ENCODE measurements at regions not wholly inside any gene's neighbourhood (a gene's known extent, or its start where the extent isn't known, plus 50 kb on each side); places are given as distances from the start of the nearest gene placed in this dataset.

DNA sequence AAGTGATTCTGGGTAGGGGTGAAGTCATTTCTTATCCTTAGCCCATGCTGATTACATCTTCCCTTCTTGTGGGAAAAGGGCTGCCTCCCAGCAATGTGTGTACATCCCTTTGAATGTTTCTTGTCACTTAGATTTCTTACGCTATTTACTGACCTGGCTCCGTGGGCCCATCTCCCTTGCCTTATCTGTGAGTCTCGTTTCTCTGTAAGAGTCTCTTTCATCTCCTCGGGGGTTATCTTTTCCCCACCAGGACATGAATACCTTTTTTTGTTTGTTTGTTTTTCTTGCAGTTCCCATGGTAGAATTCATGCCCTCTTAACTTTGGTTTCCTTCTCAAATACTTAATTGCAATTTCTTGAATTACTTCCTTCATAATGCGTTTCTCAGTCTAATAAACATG, 107.7 kb downstream of the BAMBI start:
- no peak for DNase-seq

DNA sequence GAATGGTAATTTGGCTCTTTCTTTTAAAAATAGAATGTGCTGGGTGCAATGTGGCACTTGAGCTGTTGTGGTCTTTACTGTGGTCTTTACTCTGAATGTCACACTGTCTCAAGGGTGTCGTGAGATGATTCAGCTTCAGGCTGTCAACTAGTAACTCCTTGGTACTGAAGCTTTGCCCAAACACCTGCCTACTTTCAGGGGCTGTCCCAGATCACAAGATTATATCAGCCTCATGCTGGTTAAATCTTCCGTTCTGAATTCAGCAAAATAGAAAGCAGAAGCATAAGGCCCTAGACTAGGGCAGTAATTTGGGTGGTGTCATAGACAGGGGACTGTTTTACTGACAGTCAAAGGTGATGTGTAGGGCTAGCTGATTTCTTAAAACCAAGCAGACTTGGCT, 110.9 kb downstream of the BAMBI start:
- DNase-seq = no peak

DNA sequence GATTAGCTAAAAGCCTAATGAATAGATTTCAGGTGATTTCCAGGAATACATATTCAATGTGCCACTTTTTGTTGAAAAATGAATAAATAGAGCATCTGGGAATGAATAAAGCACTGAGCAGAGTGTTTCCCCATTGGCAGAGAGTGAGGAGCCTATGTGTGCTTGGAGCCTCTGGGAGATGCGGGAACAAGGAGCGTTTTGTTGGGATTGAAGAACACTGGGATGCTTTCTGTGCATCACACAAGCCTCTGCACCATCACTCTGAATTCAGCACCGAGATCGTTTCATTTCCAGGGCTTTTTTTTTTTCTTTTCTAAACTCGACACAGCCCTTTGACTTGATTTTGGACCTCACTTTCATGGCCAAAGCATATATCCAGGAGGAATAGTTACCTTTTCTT, 111.4 kb downstream of the BAMBI start:
- no peak for DNase-seq

DNA sequence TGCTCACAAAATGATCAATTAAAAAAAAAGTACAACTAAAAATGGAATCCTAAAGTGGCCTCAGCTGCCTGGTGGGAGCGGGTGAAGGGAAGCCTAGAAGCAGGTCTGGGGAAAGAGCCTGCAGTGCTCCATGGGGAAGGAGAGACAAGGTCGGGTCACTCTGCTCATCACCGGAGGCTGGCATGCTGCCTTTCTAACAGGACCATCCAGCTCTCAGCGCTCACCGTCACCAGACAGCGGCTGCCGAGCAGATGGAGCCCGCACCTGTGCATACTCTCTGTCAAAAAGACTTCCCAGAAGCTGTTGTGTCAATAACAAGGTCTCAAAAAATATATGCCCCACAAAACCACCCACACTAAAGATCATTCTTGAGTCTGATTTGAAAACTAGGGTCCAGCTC, 112.8 kb downstream of the BAMBI start:
- DNase-seq = no peak

DNA sequence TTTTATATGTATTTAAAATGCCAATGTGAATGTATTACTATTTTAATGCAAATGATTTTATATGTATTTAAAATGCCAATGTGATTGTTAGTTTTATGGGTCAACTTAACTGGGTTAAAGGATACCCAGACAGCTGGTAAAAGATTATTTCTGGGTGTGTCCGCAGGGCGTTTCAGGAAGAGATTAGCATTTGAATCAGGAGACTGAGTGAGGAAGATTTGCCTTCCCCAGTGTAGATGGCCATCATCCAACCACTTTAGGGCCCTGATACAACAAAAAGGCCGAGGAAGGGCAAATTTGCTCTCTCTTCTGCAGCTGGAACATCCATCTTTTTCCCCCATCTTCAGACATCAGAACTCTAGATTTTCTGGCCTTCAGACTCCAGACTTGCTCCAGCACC, 116.2 kb downstream of the BAMBI start:
- no peak for DNase-seq

DNA sequence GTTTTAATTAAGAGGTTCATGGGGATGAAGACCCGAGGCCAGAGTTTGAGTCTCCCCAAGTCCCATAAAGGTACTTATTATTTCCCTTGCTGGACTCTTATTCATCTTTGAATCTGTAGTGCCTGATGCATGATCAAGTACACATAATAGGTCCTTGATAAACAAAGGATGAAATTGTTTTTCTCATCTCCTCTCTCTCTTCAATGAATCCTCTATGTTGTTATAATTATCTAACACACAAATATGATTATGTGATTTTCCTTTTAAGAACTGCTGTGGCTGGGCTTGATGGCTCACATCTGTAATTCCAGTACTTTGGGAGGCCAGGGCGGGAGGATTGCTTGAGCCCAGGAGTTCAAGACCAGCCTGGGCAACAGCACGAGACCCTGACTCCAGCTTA, 117.7 kb downstream of the BAMBI start:
- no peak for DNase-seq

DNA sequence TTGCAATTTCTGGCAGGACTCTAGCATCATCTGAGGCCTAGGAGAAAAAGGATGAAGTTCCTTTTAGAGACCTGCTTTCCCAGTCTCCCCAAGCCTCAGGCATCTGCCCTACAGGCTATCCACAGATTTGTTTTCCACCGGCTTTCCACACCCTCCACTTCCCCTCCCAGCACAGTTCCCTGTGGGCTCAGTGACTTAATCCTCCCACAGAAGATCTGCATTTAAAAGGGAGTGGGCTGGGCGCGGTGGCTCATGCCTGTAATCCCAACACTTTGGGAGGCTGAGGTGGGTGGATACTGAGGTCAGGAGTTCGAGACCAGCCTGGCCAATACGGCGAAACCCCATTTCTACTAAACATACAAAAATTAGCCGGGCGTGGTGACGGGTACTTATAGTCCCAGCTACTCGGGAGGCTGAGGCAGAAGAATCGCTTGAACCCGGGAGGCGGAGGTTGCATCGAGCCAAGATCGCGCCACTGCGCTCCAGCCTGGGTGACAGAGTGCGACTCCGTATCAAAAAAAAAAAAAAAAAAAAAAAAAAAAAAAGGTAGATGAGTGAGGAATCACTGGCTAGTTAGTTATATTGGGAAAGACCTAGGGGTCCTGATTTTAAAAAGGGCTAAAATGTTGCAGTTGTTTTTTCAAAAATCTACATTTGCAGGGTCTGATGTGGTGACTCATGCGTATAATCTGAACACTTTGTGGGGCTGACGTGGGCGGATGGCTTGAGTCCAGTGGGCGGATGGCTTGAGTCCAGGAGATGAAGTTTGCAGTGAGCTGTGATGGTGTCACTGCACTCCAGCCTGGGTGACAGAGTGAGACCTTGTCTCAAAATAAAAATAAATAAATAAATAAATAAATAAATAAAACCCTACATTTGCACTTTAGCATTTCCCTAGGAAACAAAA, 119.5 kb downstream of the BAMBI start:
- no peak for DNase-seq

DNA sequence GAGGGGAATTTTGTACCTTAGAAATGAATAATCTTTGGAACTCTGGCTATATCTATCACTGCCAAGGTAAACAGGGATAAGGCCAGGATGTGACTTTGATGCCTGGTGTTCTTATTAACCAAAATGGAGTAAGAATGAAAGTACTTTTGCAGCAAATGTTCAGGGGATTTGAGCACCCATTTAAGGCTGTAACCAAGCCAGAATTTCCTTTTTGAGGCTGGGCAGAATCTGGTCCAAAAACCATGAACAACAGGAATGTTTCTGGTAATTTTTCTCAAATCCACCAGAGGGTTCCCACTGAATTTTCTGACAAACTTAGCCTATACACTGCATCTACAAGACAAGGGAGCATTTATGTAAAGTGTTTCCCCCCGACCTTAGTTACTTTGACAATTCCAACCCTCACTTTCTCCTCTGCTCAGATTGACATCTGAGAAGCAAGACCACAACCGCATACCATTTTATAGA, 120.6 kb downstream of the BAMBI start:
- DNase-seq = no peak

DNA sequence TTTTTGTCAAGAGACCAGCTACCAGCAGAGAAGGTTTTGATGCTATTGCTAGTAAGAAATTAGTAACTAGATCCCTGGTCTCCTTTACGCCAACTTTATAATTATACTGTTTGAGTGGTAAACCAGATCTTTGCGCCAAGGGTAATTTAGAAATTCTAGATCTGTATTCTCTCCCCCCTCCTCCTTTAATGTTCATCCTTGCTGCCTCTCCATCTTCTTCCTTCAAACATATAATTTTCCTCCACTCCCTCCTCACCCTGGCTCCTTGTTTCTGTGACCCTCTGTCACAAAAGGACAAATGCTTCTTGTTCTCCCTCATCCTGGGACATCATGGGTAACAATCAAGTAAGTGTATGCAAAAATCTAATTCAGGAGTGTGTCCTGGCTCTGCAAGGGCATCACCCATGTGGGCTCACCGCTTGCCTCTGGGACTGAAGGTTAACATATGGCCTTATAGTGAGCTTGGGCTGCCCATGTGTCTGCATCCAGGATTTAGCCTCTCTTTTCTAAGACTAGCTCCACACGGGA, 121.2 kb downstream of the BAMBI start:
- DNase-seq = no peak

DNA sequence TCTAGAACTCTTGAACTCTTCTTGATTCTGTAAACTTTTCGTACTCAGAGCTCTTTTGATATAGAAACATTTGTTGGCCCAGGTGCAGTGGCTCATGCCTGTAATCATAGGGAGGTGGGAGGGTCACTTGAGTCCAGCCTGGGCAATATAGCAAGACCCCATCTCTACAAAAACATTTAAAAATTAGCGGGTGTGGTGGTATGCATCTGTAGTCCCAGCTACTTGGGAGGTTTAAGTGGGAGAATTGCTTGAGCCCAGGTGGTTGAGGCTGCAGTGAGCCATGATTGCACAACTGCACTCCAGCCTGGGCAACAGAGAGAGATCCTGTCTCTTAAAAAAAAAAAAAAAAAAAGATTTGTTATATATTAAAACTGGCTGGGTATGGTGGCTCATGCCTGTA, 121.6 kb downstream of the BAMBI start:
- no peak for DNase-seq

DNA sequence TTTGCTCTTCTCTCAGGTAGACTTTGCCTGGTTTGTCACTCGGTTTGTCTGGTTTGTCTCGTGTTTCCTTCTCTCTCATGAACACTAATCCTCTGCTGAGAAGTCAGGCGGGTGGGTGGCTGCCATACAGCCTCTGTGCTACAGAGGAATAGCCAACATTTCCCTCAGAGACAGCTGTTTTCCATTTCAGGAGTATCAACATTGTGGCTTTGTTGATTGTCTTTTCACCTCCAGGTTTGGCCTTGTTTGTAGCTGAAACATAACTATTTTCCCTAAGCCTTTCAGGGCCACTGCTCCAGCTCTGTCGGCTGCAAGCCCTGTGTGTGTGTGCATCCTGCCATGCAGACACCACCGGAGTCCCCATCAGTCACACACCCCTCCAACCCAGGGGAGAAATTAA, 122.8 kb downstream of the BAMBI start:
- DNase-seq = no peak

DNA sequence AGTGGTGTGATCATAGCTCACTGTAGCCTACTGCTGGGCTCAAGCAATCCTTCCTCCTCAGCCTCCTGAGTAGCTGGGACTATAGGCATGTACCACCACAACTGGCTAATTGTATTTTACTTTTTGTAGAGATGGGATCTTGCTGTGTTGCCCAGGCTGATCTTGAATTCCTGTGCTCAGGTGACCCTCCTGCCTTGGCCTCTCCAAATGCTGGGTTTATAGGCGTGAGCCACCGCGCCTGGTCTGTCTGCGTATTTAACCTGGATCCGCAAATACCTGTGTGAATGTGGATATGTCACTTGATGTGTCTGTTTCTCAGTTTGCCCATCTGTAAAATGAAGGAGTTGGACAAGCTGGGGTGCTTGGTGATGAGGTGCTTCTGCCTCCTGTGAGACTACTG, 123.9 kb downstream of the BAMBI start:
- DNase-seq = no peak

DNA sequence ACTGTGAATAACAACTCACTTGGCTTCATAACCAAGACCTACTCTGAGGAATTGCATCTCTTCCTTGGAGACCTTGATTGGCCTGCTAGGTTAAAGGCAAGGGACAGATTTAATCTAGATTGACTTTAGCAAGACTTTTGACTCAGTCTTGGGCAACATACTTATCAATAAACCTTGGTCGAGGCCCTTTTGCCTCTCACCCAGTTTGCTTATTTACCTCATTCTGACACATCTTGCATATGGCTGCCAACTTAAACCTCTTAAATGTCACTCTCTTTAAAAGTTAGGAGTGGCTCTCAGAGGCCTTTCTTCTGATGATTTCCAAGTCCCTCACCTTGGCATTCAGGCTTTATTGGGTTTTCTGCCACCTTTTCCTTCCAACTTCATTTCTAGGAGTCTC, 124.5 kb downstream of the BAMBI start:
- DNase-seq = no peak

DNA sequence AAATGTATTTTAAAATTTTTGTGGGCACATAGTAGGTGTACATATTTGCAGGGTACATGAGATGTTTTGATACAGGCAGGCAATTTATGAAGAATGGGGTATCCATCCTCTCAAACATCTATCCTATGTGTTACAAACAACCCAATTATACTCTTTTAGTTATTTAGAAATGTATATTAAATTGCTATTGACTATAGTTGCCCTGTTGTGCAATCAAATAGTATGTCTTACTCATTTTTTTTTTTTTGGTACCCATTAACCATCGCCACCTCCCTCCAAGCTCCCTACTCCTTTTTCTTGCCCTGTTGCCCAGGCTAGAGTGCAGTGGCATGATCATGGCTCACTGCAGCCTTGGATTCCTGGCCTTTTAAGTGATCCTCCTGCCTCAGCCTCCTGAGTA, 128.1 kb downstream of the BAMBI start:
- no peak for DNase-seq

DNA sequence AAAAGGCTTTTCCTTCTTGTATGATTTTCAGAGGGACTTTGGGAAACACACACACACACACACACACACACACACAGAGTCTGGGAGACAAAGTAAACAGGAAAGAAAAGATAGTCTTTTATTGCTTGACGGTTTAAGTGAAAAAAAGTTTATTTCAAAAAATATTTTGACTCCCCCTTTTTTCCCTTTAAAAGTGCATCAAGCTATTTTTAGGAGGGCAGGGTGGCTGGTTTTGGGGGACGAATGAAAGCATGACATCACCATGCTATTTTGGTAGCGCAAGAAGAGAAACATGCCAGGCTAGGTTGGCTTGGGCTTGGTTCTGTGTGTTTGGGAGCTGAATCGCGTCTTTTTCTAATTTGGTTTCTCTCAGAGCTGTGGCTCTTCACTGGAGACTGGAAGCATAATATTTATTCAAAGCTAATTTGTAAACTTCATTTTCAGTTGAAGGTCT, 129.2 kb downstream of the BAMBI start:
- no peak for DNase-seq

DNA sequence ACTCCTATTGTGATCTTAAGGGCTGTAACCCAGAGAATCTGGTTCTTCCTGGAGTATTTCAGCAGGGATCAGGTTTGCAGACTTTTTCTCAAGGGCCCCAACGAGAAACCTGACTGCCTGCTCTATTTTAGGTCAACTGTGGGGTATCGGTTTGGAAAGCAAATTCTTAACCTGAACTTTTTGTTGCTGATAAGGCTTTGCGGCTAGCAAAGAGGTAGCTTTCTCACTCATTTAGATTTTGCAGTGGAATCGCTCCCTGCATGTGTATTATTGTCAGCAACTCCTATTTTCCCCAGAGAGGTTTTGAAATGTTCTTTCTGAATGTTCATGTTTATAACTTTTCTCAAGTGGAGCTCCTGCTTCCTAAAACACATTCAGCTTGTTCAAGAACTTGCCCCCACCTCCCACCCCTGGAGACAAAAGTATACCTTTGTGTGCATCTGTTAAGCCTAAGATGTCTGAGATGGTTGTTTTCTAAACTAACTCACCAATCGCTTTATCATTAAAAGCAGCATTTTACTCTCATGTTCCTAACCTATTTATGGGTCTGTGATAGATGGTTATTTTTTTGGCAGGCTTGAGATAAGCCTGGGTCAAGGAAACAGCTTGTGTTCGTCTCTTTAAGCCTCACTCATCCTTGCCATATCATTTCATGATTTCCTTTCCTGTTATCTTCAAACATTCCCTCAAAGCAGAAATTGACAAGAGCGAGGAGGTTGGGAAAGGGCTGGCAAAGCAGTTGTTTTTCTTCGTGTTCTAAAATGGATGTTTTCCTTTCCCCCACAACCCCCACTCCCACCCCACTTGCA, 129.8 kb downstream of the BAMBI start:
- no peak for DNase-seq

DNA sequence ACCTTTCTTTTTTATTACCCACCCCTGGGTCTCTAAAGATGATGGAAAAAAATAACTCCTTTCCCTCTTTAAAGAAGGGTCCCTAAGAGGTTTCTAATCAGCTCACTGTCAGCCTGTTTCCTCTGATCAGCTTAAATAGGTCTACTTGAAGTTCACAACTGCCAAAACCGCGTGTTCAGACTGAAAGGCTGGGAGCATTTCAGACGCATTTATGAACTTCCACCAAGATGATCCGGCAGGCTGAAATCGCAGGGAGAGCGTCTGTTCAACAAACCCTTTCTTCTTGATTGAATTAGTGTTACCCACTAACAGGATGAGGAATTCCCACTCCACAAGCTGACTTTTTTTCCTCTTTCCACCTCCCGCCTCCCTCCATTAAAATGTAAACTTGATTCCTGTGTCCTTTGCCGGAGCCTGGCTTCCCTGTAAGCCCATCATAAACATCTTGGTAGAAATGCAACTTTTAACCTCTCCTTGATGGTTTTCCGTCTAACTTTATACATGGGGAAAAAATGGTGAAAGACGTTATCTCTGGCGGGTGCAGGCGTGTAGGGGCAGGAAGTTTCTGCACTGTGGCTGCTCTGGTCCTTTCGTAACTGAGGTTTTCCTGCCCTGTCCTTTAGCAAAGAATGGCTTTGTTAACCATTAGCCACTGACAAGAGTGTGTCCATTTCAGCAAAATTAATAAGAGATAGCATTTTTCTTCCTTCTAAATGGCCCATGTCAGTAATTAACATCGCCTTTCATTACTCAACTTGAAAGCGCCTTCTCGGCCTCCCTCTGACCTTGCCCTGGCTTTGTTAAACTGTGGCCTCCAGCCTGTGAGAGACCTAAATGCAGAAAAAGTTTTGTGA, 130.7 kb downstream of the BAMBI start:
- no peak for DNase-seq

DNA sequence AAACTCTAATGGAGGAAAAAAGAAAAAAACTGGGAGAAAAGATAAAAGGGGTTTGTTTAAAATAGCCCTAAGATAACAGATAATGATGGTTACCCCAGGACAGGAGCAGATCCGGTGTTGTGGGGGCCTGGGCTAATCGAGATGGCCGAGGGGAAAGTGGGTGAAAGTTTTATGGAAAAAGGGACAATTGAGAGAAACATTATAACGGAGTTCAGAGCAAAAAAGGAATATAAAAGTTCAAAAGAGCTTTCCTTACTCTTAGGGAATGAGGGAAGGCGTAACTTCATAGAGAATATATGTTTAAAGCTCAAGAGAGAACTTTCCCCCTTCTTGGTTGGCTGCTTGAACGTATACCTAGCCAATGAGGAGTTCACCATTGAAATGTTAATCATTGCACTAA, 131.4 kb downstream of the BAMBI start:
- DNase-seq = no peak

DNA sequence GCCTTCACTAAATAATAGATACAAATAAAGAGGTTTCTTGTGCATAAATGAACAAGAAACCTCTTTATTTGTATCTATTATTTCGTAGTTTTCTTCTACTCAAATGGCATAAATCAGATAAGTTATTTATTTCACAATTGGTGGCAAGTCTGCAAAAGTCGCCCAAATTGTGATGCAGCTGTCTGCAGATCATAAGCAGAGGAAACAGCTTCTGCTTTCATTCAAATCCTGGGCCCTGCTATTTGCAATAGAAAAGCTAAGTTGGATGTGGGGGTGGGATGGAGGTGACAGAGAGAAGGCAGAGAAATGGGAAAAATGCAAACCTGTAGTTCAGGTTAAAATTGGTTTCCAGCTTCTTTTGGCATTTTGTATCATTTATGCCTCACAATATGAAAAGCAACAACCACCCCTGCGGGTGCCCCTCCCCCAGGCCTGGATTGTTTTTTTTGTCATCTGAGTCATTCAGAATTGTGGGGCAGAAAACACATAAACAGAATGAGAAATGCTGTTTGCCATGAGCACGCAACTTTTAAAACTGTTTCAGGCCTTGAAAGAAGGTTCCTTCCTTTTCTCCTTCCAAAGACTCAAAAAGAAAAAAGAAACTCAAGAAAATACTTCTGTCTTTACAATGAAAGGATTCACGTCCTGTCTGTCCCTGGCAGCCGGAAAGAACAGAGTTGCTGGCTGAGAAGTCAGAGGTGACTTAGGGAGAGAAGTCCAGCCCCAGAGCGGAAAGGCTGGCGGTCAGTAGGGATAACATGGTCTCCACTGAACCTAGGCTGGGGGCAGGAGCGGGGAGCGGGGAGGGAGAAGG, 132.9 kb downstream of the BAMBI start:
- no peak for DNase-seq

DNA sequence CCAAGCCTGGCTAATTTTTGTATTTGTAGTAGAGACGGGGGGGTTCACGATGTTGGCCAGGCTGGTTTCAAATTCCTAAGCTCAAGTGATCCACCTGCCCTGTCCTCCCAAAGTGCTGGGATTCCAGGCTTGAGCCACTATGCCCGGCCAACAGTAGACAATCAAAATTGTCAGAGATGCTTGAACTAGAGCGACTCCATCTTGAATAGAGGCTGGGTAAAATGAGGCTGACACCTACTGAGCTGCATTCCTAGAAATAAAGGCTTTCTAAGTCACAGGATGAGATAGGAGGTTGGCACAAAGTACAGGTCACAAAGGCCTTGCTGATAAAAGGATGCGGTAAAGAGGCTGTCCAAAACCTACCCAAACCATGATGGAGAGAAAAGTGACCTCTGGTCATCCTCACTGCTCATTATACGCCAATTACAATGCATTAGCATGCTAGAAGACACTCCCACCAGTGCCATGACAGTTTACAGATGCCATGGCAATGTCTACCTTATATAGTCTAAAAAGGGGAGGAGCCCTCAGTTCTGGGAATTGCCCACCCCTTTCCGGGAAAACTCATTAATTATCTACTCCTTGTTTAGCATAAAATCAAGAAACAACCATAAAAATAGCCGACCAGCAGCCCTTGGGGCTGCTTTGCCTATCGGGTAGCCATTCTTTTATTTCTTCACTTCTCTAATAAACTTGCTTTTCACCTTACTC, 134.5 kb downstream of the BAMBI start:
- no peak for DNase-seq

Data from T1000 (cell line).